A549 (cell line): ENCODE measurements at regions not wholly inside any gene's neighbourhood (a gene's known extent, or its start where the extent isn't known, plus 50 kb on each side); places are given as distances from the start of the nearest gene placed in this dataset.

Source experiments
- ATAC-seq, 2 experiments: fragments of 200-7000 bp in 1 of 2; fragments of >200 bp in 1 of 2; cut with Nextera tagmentation in 1 of 2; cut with Tn5 transposase in 1 of 2; 3 replicates each; pipeline versions ENCODE4 v1.8.0 to v1.9.1; 2018 to 2020; ENCODE audit warnings: mild to moderate bottlenecking in 1 of 2, moderate library complexity in 1 of 2
- CTCF ChIA-PET: fragments of 300-600 bp; sonication (Branson Sonifier 250); formaldehyde crosslinking; extraction: SDS; loops from one replicate; lab custom pipeline; 2021; ENCODE audit warnings: antibody characterized with exemption, inconsistent platforms; lab: Yijun Ruan, JAX
- POLR2A ChIA-PET: fragments of 350-600 bp; formaldehyde crosslinking; extraction: SDS; loops from one replicate; lab custom pipeline; 2021; ENCODE audit warnings: antibody characterized with exemption, inconsistent platforms; lab: Yijun Ruan, JAX
- DNase-seq, 2 experiments: peaks; one replicate each; pipeline versions ENCODE4 v3.0.0 to v3.0.0-alpha.2; 2011 to 2016; ENCODE audit warnings: low read depth in 1 of 2, low spot score in 1 of 2
- FAIRE-seq: peaks from 2 replicates; lab custom pipeline; 2011; peaks lifted over from hg19 to GRCh38; lab: Jason Lieb, UNC
- H3K27ac ChIP-seq, 2 experiments: fragments of >200 bp; sonication (Bioruptor Twin); formaldehyde crosslinking; 3 replicates each; pipeline ENCODE4 v1.5.1; 2016 to 2017
- H3K4me1 ChIP-seq: fragments of >200 bp; sonication (Bioruptor Twin); formaldehyde crosslinking; 3 replicates; pipeline ENCODE4 v1.6.1; 2016
- H3K4me2 ChIP-seq: fragments of >200 bp; sonication (Bioruptor Twin); formaldehyde crosslinking; 3 replicates; pipeline ENCODE4 v1.6.1; 2016
- H3K4me3 ChIP-seq: fragments of >200 bp; sonication (Bioruptor Twin); formaldehyde crosslinking; 3 replicates; pipeline ENCODE4 v1.5.1; 2016
- H3K9me3 ChIP-seq: fragments of >200 bp; sonication (Bioruptor Twin); formaldehyde crosslinking; 3 replicates; pipeline ENCODE4 v1.6.1; 2016
- ATOH8 ChIP-seq: fragments of 250-450 bp; sonication (Bioruptor Pico); IDR thresholded peaks from 2 replicates; pipeline ENCODE4 v1.5.0; 2020; ENCODE audit warnings: low read depth, mild to moderate bottlenecking, moderate library complexity
- BHLHE40 ChIP-seq: IDR thresholded peaks from 2 replicates; pipeline ENCODE4 v1.6.1; 2012; ENCODE audit warnings: low read depth, low read length, inconsistent platforms
- CEBPB ChIP-seq, 2 experiments: fragments of >200 bp in 1 of 2; sonication (Bioruptor Twin) in 1 of 2; formaldehyde crosslinking in 1 of 2; IDR thresholded peaks; 2 replicates each; pipeline ENCODE4 v1.6.1; 2012 to 2016
- CHD2 ChIP-seq: fragments of 150-350 bp; IDR thresholded peaks from 2 replicates; pipeline ENCODE4 v1.6.1; 2014; ENCODE audit warnings: low read length; ENCODE audit not compliant: partially characterized antibody
- CHD4 ChIP-seq: fragments of 200-600 bp; sonication (generic); IDR thresholded peaks from 2 replicates; pipeline ENCODE4 v1.6.1; 2016; ENCODE audit warnings: antibody characterized with exemption, mild to moderate bottlenecking, borderline replicate concordance
- EHF ChIP-seq: fragments of 250-450 bp; sonication (Bioruptor Pico); IDR thresholded peaks from 2 replicates; pipeline ENCODE4 v1.5.0; 2020; ENCODE audit warnings: mild to moderate bottlenecking
- ELK1 ChIP-seq: fragments of 150-350 bp; IDR thresholded peaks from 2 replicates; pipeline ENCODE4 v1.6.1; 2014; ENCODE audit warnings: low read depth, mild to moderate bottlenecking, low read length
- EP300 ChIP-seq, 2 experiments: fragments of >200 bp; sonication (Bioruptor Twin); formaldehyde crosslinking; IDR thresholded peaks; 2 replicates in 1 of 2; 3 replicates in 1 of 2; pipeline ENCODE4 v1.6.1; 2016 to 2017
- ESRRA ChIP-seq: fragments of 150-350 bp; IDR thresholded peaks from 2 replicates; pipeline ENCODE4 v1.6.1; 2014; ENCODE audit warnings: mild to moderate bottlenecking, low read length, borderline replicate concordance
- FOSB ChIP-seq: fragments of 250-450 bp; sonication (Bioruptor Pico); IDR thresholded peaks from 2 replicates; pipeline ENCODE4 v1.5.0; 2020; ENCODE audit warnings: mild to moderate bottlenecking, moderate library complexity
- FOXS1 ChIP-seq: fragments of 250-450 bp; sonication (Bioruptor Pico); IDR thresholded peaks from 2 replicates; pipeline ENCODE4 v1.5.0; 2020; ENCODE audit warnings: mild to moderate bottlenecking, moderate library complexity
- HDAC2 ChIP-seq: fragments of 200-600 bp; sonication (generic); IDR thresholded peaks from 2 replicates; pipeline ENCODE4 v1.6.1; 2016
- HEYL ChIP-seq: fragments of 250-450 bp; sonication (Bioruptor Pico); IDR thresholded peaks from 2 replicates; pipeline ENCODE4 v1.8.0; 2021; ENCODE audit warnings: mild to moderate bottlenecking, moderate library complexity
- HOXB13 ChIP-seq: fragments of 250-450 bp; sonication (Bioruptor Pico); IDR thresholded peaks from 2 replicates; pipeline ENCODE4 v1.5.0; 2020; ENCODE audit warnings: low read depth, mild to moderate bottlenecking, moderate library complexity
- HOXB5 ChIP-seq: fragments of 250-450 bp; sonication (Bioruptor Pico); IDR thresholded peaks from 2 replicates; pipeline ENCODE4 v1.5.0; 2020; ENCODE audit warnings: mild to moderate bottlenecking, moderate library complexity
- KDM1A ChIP-seq: fragments of 200-600 bp; sonication (generic); IDR thresholded peaks from 2 replicates; pipeline ENCODE4 v1.6.1; 2016; ENCODE audit warnings: low read depth, mild to moderate bottlenecking
- MAFK ChIP-seq: fragments of 450-650 bp; IDR thresholded peaks from 2 replicates; pipeline ENCODE4 v1.6.1; 2014; ENCODE audit not compliant: partially characterized antibody
- MAX ChIP-seq: IDR thresholded peaks from 2 replicates; pipeline ENCODE4 v1.6.1; 2012
- MYC ChIP-seq: IDR thresholded peaks from 2 replicates; pipeline ENCODE4 v1.6.1; 2012; ENCODE audit warnings: mild to moderate bottlenecking, inconsistent platforms, low read length, improper control_type of control experiment, borderline replicate concordance
- NFE2L2 ChIP-seq: fragments of 150-350 bp; conservative IDR thresholded peaks from 2 replicates; pipeline ENCODE4 v1.6.1; 2014; ENCODE audit warnings: low read length
- NPAS2 ChIP-seq: fragments of 250-450 bp; sonication (Bioruptor Pico); IDR thresholded peaks from 2 replicates; pipeline ENCODE4 v1.8.0; 2022; ENCODE audit warnings: mild to moderate bottlenecking, moderate library complexity, borderline replicate concordance
- NR3C1 ChIP-seq: fragments of >200 bp; sonication (Bioruptor Twin); formaldehyde crosslinking; IDR thresholded peaks from 3 replicates; pipeline ENCODE4 v1.6.1; 2017
- PHF8 ChIP-seq: fragments of 200-600 bp; sonication (generic); IDR thresholded peaks from 2 replicates; pipeline ENCODE4 v1.6.1; 2016; ENCODE audit warnings: low read depth, mild to moderate bottlenecking, antibody characterized with exemption, moderate library complexity, borderline replicate concordance
- POLR2A ChIP-seq: IDR thresholded peaks from 2 replicates; pipeline ENCODE4 v1.6.1; 2012; ENCODE audit warnings: mild to moderate bottlenecking, low read length
- POLR2AphosphoS2 ChIP-seq: conservative IDR thresholded peaks from 2 replicates; pipeline ENCODE4 v1.6.1; 2012; ENCODE audit warnings: low read length, improper control_type of control experiment, inconsistent platforms
- RFX5 ChIP-seq: fragments of 450-650 bp; IDR thresholded peaks from 2 replicates; pipeline ENCODE4 v1.7.1; 2014; ENCODE audit warnings: antibody characterized with exemption, mild to moderate bottlenecking, moderate library complexity
- TFCP2L1 ChIP-seq: fragments of 250-450 bp; sonication (Bioruptor Pico); IDR thresholded peaks from 2 replicates; pipeline ENCODE4 v1.5.0; 2021; ENCODE audit warnings: mild to moderate bottlenecking
- ZNF302 ChIP-seq: fragments of 250-450 bp; sonication (Bioruptor Pico); IDR thresholded peaks from 2 replicates; pipeline ENCODE4 v1.9.0; 2021; ENCODE audit warnings: inconsistent platforms, mild to moderate bottlenecking, moderate library complexity
- ZSCAN20 ChIP-seq: fragments of 250-450 bp; sonication (Bioruptor Pico); IDR thresholded peaks from 2 replicates; pipeline ENCODE4 v1.8.0; 2022; ENCODE audit warnings: mild to moderate bottlenecking, moderate library complexity
- WGBS: methylation state at CpG from one replicate; pipeline ENCODE4 v1.1.6; 2017; ENCODE audit errors: missing lambda C conversion rate; 5-methylcytosine and 5-hydroxymethylcytosine counted together
- TF ChIP-seq, protein P1 (sequence below): fragments of >200 bp; sonication (Bioruptor Twin); formaldehyde crosslinking; IDR thresholded peaks from 2 replicates; pipeline ENCODE4 v1.6.1; 2016

- FAIRE-seq = no peak
- TF ChIP-seq PHF8 = no peak
- no peak for TF ChIP-seq NR3C1
- no peak for TF ChIP-seq ZNF302
- no peak for TF ChIP-seq FOSB (CRISPR knock-in tag)
- no peak for TF ChIP-seq RFX5
- TF ChIP-seq NFE2L2 = no peak
- TF ChIP-seq MYC = no peak
- no peak for TF ChIP-seq TFCP2L1 (CRISPR knock-in tag)
- TF ChIP-seq NPAS2 (CRISPR knock-in tag) = no peak
- no peak for TF ChIP-seq ELK1
- no peak for TF ChIP-seq EHF (CRISPR knock-in tag)
- no peak for TF ChIP-seq POLR2AphosphoS2
- TF ChIP-seq, protein P1, sequence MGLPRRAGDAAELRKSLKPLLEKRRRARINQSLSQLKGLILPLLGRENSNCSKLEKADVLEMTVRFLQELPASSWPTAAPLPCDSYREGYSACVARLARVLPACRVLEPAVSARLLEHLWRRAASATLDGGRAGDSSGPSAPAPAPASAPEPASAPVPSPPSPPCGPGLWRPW = no peak
- no peak for TF ChIP-seq BHLHE40
- no peak for TF ChIP-seq HEYL (CRISPR knock-in tag)
- TF ChIP-seq ZSCAN20 (CRISPR knock-in tag) = no peak
- no peak for TF ChIP-seq CHD2
Measured at GRCh38 chr2:79373358-79374130, 139.3 kb upstream of the CTNNA2 start.

GRCh38 chr2:79370976-79371538 lies 141.8 kb upstream of the CTNNA2 start:
- DNase-seq (no peak), FAIRE-seq (no peak), ATAC-seq (no peak)
- ChIA-PET POLR2A (no interaction called here), CTCF (no interaction called here)
- 19% methylated on average over 8 of the region's 8 CpGs for WGBS
- TF ChIP-seq MAX (no peak), ATOH8 (no peak), PHF8 (no peak), CEBPB (IDR thresholded peaks at IDR 0.05) (no peak), HOXB13 (CRISPR knock-in tag) (no peak), POLR2A (no peak), ZNF302 (no peak), MAFK (no peak), FOXS1 (no peak), NR3C1 (no peak), KDM1A (no peak), NPAS2 (CRISPR knock-in tag) (no peak), HEYL (CRISPR knock-in tag) (no peak), HOXB5 (no peak), CHD4 (no peak), ESRRA (no peak), EP300 (IDR thresholded peaks at IDR 0.05) (no peak), HDAC2 (no peak)
- H3K4me3 ChIP-seq = no peak overlapping the region
- no peaks in the 10 kb centered on the region; the same call in 2 of the 3 replicates for H3K9me3 ChIP-seq
- no peak overlapping the region for H3K4me2 ChIP-seq
- H3K27ac ChIP-seq = no peak overlapping the region
- H3K4me1 ChIP-seq = no peaks in the 10 kb centered on the region

More at GRCh38 chr2:79373358-79374130, 139.3 kb upstream of the CTNNA2 start:
- ATAC-seq = no peak
- Histone ChIP-seq H3K9me3 (no peaks in the 10 kb centered on the region; the same call in 2 of the 3 replicates), H3K4me1 (no peaks in the 10 kb centered on the region), H3K4me3 (no peak overlapping the region), H3K4me2 (no peak overlapping the region), H3K27ac (no peak overlapping the region)
- POLR2A ChIA-PET = no interaction called here
- CTCF ChIA-PET = no interaction called here
- 2% methylated on average over 4 of the region's 4 CpGs for WGBS
- DNase-seq = no peak
